GM18511 (cell line): ENCODE measurements at regions not wholly inside any gene's neighbourhood (a gene's known extent, or its start where the extent isn't known, plus 50 kb on each side); places are given as distances from the start of the nearest gene placed in this dataset.
A peak's percentile ranks its signal among the peaks of the same experiment; 100 is the strongest.
"Not testable (repeated sequence)": the region's sequence is repeated elsewhere in the genome, so short reads cannot be mapped to it uniquely, and the experiment has no call there.

Source experiments
- ATAC-seq: cut with Tn5 transposase; IDR thresholded peaks from one replicate; pipeline ENCODE4 v1.9.1; 2021; ENCODE audit warnings: mild to moderate bottlenecking, moderate library complexity; ENCODE audit not compliant: unreplicated experiment

DNA sequence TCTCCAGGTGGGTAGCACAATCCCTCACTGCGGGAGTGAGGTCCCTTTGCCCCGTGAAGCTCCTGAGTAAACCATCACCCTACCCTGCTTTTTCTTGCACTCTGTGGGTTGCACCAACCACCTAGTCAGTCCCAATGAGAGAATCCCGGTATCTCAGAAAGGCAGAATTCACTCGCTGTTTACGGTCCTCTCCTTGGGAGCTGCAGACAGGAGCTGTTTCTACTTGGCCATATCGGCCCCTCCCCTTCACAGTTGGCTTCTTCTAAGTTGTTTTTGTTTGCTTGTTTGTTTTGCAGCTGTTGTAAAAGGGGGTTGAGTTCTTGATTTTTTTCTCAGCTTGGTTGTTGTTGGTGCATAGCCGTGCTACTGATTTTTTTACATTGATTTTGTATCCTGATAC, 237.0 kb upstream of the RASA1 start:
- ATAC-seq, result no peak

DNA sequence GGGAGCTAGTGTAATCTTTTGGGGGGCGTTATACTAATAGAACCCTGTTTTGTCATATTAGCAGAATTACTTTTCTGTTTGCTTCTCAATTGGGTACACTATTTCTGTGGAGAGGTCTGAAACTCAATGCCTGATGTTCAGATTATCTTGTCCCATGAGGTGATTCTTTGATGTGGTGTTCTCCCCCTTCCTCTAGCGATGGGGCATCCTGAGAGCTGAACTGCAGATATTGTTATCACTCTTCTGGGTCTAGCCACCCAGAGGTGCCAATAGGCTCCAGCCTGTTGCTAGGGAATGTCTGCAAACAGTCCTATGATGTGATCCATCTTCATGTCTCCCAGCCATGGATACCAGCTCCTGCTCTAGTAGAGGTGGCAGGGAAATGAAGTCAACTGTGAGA, 233.1 kb upstream of the RASA1 start:
- ATAC-seq, result no peak

DNA sequence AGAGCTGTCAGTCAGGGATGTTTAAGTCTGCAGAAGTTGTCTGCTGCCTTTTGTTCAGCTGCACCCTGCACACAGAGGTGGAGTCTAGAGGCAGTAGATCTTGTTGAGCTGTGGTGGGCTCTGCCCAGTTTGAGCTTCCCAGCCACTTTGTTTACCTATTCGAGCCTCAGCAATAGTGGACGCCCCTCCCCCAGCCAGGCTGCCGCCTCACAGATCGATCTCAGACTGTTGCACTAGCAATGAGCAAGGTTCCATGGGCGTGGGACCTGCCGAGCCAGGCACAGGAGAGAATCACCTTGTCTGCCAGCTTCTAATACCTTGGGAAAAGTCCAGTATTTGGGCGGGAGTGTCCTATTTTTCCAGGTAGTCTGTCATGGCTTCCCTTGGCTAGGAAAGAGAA, 225.1 kb upstream of the RASA1 start:
- no peak for ATAC-seq

DNA sequence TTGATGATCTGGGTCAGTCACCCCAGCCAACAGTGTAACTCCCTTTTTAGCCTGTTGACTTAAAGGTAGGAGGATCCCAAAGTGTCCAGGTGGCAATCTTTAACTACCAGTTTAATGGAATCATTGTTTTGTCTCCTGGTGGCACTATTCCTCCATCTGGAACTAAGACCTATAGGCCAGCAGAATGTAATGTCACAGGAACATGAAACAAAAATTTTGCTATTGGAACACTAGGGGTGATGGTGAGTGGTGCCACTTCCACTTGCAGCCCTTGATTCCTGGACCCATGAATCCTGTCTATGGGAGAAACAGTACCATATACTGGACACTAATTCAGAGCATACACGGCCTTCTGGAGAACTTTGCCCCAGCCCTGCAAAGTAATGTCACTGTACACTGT, 219.5 kb upstream of the RASA1 start:
- no peak for ATAC-seq

DNA sequence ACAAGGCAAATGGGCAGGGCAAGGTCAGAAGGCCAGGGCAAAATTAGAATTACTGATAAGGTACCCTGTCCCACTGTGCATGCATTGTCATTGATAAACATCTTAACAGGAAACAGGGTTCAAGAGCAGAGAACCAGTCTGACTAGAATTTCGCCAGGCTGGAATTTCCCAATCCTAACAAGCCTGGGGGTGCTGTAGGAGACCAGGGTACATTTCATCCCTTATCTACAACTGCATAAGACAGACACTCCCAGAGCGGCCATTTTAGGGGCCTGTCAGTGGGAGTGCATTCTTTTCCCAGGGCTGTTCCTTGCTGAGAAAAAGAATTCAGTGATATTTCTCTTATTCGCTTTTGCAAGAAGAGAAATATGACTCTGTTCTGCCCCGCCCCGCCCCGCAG, 218.7 kb upstream of the RASA1 start:
- not testable (repeated sequence) for ATAC-seq

DNA sequence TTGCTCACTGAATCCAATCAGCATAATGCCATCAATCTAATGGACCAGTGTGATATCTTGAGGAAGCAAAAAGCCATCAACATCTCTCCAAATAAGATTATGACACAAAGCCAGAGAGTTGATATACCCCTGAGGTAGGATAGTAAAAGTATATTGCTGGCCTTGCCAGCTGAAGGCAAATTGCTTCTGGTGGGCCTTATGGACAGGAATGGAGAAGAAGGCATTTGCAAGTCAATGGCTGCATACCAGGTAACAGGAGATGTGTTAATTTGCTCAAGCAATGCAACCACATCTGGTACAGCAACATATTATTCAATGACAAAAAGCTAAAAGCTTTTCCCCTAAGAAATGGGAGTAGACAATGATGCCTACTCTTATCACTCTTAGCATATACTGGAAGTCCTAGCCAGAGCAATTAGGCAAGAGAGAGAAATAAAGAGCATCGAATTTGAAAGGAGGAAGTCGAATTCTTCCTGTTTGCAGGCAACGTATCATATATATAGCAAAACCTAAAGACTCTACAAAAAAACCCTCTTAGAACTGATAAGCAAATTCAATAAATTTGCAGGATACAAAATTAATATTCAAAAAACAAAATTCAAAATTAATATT, 216.1 kb upstream of the RASA1 start:
- no peak for ATAC-seq

DNA sequence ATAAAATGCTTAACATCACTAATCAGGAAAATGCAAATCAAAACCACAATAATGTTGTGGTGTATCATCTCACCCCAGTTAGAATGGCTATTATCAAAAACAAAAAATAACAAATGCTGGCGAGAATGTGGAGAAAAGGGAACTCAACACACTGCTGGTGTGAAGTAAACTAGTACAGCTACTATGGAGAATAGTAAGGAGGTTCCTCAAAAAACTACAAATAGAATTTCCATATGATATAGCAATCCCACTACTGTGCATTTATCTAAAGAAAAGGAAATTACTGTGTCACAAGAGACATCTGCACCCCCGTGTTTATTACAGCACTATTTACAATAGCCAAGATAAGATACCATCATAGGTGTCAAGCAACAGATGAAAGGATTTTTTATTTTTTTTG, 214.5 kb upstream of the RASA1 start:
- no peak for ATAC-seq

DNA sequence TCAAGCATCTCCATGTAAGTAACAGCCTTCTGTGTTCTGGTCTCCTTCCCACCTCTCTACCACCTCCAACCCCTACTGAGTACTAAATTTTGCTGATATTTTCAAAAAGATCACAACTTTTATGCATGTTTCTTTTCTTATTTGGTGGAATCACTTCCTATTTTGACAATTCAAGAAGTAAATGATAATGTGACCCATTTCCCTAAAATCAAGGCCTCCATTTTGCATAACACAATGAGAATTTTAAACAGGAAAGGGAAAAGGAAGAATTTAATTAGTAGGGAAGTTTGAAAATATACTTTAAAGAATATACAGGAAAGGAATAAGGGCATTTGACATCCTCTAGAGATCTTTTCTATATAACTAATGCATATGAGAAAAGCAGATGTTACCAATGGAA, 212.9 kb upstream of the RASA1 start:
- ATAC-seq, result no peak

DNA sequence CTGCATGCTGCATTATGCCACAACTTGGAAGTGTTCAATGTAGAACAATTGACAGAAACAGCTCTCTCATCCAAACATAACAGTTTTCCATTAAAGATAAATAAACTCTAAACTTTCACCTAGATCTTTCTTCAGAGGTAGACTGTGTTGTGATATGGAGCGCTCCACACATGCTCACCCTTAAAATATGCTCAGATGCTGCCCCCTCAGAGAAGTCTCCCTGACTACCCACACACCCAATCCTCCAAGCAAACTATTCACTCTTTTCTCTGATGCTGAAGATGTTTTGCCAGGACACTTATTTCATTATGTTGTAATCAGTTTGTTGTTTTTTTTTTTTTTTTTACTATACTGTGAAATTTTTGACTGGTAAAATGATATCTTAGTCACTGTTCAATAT, 206.6 kb upstream of the RASA1 start:
- ATAC-seq, result no peak

DNA sequence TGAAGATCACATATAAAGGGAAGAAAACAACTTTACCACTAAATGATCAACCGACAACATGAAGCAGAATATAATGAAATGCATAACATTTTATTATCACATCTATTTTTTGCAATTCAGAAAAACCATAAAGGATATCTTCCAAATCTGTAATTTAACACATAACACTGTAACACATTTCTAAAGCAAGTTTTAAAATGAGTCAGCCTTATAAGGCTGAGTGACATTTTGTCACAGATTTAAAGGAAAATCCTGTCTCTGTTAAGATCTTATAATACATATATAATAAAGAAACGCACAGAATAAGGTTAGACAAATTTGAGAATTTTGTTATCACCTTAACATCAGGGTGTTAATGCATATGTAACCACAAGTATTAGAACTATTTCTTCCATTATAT, 198.4 kb upstream of the RASA1 start:
- no peak for ATAC-seq

DNA sequence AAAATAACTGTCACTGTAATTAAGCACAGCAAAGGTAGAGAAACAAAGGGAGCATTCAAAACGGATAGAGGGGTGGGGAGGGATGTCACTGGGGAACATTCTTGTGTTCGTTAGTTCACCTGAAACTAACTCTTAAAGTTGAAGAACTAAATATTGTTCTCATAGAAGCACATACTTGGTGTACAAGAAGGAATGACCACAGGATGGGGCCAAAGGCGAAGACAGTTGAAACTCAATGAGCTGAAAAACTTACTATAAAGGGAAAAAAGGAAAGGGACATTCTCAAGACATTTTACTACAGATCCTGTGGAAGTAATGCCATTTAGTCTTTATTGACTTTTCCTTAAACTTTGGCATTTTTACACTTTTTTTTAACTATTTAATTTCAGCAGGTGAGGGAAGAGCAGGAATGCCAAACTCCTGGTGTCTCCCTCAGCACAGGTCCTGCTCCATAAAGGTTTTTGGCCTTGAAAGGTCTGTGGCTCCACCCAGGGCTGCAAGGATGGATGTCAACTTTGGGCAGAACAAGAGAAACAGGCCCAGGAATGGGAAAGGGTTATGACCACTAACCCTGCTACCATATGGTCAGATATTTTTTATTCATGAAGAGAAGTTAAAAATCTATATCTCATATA, 197.6 kb upstream of the RASA1 start:
- ATAC-seq, result peak; percentile 65

DNA sequence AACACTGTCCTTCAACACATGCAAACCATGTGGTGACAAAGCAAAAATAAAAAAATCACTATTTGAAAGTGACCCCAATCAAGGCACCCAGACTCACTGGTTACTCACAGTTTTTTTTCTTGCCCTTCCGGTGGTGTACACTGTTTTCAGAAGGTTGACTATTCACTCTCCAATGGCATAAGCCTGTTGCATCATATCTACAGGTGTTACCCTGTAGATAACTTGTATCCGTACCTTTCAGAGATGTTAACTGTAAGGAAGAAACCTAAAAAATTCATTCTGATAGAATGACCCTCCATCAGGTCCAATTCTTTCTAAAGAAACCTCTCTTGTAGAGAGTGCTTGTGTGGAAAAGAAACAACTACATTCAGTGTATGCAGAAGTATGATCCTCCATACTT, 193.6 kb upstream of the RASA1 start:
- no peak for ATAC-seq

DNA sequence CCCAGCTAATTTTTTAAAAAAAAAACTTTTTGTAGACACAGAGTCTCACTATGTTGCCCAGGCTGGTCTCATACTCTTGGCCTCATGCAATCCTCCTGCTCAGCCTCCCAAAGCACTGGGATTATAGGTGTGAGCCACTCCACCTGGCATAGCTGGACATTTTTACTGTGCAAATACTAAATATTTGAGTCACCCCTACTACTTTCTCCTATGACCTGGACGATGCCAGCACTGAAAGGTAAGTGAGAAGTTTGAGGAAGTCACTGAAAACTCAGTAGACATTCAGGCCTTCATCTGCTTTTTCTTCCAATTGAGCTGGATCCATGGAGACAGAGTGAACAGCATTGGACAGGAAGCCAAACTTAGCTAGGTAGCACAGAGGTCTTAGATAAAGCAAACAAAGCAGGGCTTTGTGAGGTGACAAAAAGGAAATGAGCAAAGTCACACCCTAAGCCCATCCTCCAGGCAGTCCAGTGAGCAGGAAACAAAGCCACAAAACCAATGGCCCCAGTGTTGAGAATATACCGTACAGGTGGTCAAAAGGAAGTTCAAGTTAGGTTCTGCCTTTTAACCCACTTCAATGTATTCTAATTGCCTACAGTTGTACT, 192.6 kb upstream of the RASA1 start:
- ATAC-seq, result peak; percentile 94

DNA sequence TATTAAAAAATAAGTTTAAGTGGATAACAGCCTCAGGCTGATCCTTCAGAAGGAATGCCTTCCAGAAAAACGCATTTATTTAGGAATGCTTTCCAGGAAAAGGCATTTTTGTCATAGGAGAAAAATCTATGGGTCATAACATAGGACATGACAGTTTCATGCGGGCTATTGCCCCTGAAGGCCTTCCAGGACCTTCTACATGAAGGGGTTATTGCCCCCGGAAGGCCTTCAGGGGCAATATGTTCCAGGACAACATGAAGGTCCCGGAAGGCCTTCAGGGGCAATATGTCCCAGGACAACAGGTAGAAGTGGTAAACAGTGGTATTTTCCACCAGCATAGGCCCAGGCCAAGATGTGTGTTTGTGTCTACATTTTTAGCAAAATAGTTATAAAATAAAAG, 191.3 kb upstream of the RASA1 start:
- ATAC-seq, result no peak

DNA sequence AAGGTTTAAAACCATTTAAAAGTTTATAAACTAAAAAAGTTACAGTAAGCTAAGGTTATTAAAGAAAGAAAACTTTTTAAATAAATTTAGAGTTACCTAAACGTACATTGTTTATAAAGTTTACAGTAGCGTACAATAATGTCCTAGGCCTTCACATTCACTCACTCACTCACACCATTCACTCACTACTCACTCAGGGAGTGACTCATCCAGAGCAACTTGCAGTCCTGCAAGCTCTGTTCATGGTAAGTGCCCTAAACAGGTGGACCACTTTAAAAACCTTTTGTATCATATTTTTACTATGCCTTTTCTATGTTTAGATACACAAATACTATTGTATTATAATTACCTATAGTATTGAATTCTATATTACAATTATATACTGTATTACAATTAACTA, 190.8 kb upstream of the RASA1 start:
- ATAC-seq, result peak; percentile 29

DNA sequence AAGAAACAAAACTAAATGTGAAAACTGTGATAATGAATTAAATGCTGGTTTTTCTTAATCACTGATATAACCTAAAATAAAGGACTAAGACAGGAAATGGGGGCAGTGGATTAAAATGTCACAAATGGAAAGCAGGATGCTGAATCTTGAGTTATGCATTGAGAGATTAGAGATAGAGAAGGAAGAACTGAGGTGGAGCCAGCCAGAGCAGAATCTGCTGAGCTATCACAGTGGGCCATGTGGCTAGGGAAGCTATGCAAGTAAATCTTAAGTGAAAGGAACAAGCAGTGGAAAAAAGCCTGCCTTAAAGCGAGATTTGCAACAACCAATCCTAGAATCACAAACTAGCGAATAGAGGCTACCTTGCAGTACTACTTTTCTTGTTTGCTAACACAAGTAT, 188.5 kb upstream of the RASA1 start:
- ATAC-seq, result no peak

DNA sequence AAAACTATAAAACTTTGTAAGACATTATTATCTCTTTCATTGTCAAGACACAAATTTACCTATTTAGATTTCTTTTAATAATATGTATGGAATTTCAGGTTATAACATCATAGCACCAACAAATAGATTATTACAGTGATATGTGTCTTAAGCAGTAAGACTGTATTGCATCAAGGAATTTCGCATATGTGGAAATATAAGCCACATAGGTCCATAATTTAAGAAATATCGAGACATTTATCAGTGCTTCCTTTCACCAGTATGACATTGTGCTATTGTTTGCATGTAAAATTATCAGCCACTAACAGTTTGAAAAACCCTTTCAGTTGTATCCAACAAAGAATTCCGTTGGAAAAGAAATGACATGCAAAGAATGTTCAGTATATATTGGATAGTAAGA, 186.7 kb upstream of the RASA1 start:
- no peak for ATAC-seq

DNA sequence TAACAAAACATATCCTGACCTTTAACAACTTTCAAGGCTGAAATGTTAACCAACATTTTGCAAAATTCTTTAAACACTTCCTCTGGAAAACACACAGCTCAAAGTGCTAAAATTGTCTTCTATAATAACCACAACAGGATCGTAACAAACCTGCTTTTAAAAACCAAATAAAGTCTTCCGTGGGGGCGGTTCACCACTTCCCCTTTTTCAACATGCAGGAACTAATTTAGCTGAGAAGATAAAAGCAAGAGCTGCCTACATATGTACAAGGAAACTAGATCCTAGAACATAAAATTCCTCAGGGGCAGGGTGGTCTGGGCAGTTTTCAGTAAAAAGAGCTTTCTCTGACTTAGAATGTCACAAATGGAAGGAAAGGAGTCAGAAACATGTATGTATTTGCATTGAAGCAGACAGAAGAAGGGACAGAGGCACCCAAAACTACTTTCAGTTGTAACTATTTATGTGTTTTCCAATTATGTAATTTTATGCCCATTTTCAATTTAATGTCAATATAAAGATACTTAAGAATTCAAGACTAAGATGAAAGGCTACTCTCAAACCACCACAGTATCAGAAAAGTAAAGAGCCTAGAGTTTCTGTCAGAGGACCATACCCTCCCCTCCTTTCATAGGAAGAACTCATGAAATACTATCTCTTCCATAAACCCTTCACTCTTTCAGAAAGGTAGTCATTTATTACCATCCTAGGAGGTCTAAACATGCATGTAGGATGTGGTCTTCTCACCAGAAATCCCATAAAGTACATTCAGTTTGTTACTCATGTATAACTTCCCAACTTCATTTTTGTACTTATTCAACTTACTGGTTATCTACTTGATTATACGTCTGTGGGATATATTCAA, 185.9 kb upstream of the RASA1 start:
- peak; percentile 95 for ATAC-seq

DNA sequence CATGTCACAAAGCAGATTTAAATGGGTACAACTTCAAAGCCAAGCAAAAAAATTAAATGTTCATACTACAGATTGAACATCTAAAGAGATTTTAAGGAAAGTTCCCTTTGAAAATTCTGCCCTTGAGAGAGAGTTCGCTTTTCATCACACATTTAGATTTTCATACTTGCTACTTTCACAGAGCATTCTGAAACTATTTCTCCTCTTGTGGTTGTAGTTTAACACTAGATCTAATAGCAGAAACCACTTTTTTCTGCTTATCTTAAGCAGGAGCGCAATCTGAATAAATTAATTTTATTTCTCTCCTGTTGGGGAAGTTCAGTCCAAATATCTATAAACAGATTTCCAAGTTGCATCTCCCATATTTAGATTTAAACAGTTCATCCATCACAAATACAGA, 173.3 kb upstream of the RASA1 start:
- ATAC-seq, result peak; percentile 69

DNA sequence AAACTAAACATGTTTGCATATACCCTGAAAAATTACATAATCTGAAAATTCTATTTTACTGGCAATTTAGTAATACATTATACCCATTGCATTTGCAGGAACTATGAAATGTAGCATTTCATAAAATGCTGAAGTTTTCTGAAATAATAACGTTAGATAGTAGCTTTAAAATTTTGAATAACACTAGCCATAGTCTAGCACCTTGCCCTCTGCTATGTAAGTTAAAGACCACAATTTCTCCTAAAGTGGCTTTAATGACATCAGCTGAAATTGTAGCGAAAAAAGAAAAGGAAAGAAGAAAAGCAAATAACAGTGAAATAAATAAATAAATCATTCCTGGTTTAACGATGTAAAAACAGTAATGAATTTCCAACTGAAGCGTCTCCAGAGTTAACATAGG, 172.8 kb upstream of the RASA1 start:
- ATAC-seq, result no peak

DNA sequence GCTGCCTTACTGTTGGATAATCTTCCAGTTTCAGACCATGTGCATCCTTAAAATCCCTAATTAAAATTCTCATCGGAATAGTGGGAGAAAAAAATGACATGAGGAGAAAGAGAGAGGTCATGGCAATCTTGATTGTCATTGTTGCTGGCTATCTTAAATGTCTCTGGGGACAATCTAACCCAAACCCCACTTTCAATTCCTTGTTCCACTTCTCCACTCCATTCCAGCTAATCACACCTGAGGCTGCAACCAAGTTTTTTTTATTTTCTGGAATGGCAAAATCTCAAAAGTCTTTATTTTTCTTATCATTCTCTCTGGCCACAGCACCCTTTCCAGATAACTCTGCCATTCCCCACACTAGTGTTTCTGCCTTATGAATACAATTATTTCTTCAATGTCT, 171.9 kb upstream of the RASA1 start:
- no peak for ATAC-seq

DNA sequence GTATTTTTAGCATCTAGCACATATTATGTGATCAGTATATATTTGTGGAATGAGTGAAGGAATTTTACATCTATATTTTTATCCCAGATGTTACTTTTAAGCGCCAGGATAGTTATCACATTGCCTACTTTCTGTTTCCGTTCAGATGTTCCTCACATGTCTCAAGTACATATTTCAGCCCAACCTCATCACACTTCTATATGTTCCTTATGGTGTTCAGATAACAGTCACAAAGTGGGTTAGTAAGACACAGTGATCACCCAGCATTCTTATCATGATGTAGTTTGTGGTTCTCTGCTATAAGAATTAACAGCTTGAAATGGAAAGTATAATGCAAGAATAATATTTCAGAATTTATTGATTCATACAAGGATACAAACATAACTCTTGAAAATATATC, 170.0 kb upstream of the RASA1 start:
- no peak for ATAC-seq
